Tongue (tissue), 1 donor: ENCODE measurements at regions not wholly inside any gene's neighbourhood (a gene's known extent, or its start where the extent isn't known, plus 50 kb on each side); places are given as distances from the start of the nearest gene placed in this dataset.
"Not testable (repeated sequence)": the region's sequence is repeated elsewhere in the genome, so short reads cannot be mapped to it uniquely, and the experiment has no call there.

Experiments
- DNase-seq: peaks from one replicate; pipeline ENCODE4 v3.0.0-alpha.2; 2015

DNA sequence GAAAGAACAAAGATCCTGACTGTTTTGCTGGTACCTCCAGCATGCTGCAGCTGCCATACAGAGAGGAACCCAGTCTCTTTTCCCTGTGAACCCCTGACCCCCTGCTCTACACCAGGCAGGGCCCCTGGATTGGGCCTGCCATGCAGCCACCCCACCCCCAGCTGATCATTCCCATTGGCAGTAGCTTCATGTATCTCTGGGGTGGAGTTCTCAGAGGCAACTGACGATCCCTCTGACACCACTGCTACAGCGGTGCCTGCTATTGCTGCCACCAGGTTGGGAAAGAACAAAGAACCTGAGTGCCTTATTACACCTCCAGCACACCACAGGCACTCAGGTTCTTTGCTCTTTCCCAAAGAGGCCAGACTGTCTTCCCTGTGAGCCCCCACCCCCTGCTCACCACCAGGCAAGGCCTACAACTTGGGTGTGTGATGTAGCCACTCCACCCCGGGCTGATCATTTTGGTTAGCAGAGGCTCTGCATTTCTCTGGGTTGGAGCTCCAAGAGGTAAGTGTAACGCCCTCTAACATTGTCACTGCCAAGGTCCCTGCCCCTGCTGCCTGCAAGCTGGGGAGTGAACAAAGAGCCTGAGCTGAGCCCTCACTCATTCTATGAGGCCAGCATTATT is 252.4 kb downstream of the SPATA31A6 start:
- not testable (repeated sequence) for DNase-seq

DNA sequence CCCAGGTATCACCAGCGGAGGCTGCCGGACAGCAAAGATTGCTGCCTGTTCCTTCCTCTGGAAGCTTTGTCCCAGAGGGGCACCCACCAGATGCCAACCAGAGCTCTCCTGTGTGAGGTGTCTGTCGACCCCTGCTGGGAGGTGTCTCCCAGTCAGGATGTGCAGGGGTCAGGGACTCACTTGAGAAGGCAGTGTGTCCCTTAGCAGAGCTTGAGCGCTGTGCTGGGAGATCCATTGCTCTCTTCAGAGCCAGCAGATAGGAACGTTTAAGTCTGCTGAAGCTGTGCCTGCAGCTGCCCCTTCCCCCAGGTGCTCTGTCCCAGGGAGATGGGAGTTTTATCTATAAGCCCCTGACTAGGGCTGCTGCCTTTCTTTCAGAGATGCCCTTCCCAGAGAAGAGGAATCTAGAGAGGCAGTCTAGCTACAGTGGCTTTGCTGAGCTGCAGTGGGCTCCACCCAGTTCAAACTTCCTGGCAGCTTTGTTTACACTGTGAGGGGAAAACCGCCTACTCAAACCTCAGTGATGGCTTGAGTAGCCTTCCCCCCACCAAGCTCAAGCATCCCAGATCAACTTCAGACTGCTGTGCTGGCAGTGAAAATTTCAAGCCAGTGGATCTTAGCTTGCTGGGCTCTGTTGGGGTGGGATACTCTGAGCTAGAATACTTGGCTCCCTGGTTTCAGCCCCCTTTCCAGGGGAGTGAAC is 253.7 kb downstream of the SPATA31A6 start:
- DNase-seq: not testable (repeated sequence)

DNA sequence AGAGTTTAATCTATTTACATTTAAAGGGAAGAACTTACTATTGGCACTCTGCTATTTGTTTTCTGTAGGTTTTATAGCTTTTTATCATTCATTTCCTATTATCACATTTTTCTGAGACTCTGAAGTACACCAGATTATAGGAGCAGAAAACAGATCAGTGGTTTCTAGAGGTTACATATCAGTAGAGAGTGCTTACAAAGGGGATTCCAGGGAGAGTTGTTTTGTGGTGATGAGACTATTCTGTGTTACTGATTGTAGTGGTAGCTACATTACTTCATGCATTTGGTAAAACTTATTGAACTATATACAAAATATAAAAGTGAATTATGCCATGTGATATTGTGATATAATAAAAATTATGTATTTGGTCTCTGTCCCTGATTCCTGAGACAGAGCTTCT is 259.2 kb downstream of the SPATA31A6 start:
- DNase-seq: not testable (repeated sequence)

DNA sequence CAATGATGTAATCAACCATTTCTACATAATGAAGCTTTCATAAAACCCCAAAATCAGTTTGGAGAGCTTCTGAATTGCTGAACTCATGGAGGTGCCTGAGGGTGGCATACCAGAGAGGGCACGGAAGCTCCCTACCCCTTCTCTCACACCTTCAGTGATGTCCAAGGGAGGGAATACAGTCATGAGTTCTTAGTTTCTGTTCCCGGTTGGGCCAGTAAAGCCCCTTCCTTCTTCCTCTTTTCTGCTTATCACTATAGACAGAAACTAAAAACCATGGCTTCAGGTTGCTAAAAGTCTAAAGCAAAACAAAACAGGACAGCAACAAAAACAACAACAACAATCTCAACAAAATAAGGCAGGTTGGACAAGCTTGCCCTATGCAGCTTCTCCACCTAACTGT is 260.0 kb downstream of the SPATA31A6 start:
- DNase-seq: not testable (repeated sequence)

DNA sequence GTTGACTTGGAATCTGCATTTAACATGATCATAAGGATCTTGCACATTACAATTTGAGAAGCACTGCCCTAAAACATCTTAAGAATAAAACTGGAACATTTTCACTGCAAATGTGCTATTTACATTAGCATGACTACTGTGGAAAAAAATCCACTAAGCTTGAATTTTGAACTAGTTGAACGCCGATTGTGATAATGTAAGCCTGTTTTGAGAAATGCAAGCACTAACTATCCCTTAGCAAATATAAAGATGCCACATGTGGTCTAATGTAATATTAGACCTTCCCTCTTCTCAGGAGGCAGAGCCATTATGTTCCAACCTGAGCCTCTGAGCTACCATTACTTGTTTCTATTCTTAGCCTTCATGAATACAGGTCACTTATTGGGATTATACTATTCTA is 278.0 kb downstream of the SPATA31A6 start:
- not testable (repeated sequence) for DNase-seq

GRCh38 chr9:42461863-42462262 is 278.4 kb downstream of the SPATA31A6 start:
- DNase-seq: not testable (repeated sequence)

DNA sequence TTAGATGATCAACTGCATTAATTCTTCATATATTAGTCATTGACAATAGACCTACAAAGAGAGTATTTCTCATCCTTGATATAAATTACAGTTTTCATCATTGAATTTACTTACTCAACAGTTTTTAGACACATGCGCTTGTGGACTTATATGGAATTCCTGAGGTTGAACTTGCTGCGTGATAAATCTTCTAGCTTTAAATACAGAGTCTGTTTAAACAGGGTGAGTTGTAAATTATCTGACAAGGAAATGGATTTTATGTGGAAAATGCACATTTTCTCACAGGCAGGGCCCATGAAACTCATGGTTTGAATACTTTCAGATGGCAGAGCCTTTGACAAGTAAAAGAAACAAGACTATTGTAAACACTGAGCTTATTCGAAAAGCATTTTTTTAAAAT is 280.5 kb downstream of the SPATA31A6 start:
- not testable (repeated sequence) for DNase-seq

DNA sequence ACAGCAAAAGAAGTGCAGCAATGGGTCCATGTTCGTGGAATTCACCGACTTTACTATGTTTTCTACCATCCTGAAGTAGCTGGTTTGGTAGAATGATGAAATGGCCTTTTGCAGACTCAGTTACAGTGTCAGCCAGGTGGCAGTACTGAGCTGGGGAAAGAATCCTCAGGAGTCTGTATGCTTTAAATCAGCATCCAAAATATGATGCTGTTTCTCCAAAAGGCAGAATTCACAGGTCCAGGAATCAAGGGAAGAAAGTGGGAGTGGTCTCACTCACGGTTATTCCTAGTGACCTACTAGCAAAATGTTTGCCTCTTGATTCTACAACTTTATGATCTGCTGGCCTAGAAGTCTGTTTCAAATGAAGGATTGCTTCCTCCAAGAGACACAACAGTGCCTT is 287.1 kb downstream of the SPATA31A6 start:
- not testable (repeated sequence) for DNase-seq

GRCh38 chr9:42490989-42491388 is 307.5 kb downstream of the SPATA31A6 start:
- DNase-seq: not testable (repeated sequence)

GRCh38 chr9:42502620-42503264 is 319.3 kb downstream of the SPATA31A6 start:
- not testable (repeated sequence) for DNase-seq

DNA sequence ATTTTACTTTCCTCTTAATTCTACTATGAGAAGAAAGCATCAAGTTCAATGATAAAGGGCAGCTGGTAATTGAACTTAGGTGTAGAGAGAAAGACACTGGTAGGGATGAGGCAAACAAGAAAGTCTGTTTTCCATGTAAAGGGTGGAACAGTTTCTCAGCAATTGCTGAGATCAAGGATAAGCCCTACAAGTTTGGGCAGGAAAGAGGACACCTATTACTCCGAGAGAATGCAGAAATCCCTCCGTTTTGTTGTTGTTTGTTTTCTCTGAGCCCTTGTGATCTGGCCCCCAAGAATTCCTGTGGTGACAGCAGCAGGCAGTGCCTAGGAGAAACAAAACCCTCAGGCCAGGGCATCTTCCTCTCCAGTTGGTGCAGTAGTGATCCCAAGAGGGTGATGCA is 324.7 kb downstream of the SPATA31A6 start:
- DNase-seq: not testable (repeated sequence)

- DNase-seq: not testable (repeated sequence)
These were observed 330.1 kb downstream of the SPATA31A6 start for GRCh38 chr9:42513535-42513934.

DNA sequence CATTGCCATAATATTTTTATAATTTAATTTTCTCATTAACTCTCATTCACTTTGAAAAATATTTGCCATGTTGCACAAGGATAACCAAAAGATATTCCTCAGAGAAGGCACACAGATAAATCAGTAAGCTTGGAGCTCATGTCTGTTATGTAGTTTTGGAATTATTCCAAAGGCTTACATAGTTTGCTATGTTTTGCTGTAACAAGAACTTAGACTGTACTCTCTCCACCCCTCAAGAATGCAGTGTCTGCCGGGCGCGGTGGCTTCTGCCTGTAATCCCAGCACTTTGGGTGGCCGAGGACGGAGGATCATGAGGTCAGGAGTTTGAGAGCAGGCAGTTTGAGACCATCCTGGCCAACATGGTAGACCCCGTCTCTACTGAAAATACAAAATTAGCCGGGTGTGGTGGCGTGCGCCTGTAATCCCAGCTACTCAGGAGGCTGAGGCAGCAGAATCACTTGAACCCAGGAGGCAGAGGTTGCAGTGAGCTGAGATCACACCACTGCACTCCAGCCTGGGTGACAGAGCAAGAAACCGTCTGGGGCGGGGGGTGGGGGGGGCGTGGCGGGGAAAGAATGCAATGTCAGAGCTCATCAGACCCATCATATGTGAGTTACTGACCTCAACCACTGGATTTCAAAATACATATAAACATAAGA is 351.0 kb downstream of the SPATA31A6 start:
- DNase-seq: peak; percentile 54

DNA sequence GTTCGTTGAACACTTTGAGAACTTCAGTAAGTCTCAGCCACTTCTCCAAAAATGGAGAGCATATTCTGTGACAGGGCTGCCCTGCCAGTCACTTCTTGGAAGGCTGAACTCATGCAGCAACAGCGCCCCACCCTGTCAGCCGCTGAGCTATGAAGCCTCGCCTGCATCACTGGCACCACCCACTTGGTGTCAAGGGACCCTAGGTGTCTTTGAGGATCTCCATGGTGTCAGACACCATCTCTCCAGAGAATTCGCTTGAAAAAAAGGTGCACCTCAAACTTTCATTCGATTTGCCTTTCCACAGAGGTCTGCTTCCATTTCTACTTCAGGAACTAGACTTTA is 351.5 kb downstream of the SPATA31A6 start:
- DNase-seq: peak; percentile 5

GRCh38 chr9:42550789-42551357 is 367.4 kb downstream of the SPATA31A6 start:
- DNase-seq: not testable (repeated sequence)

DNA sequence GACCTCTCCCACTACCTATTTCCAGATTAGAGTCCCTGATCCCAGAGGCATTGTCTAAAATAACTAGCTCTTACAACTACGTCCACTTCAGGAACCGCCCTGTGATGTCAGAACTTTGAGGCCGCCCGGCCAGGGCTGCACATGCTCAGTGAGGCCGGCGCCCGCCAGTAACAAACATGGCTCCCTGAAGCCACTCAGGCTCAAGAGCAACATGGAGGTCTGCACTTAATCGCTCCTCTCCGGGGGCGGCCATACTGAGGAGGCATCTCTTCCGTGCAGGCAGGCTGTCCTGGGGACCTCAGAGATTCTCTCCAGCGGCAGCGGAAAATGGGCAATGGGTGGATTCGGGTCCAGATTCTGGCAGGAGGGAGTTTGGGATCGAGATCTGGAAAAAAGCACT is 385.1 kb downstream of the SPATA31A6 start:
- DNase-seq: not testable (repeated sequence)

GRCh38 chr9:42568942-42569556 is 385.6 kb downstream of the SPATA31A6 start:
- DNase-seq: not testable (repeated sequence)

DNA sequence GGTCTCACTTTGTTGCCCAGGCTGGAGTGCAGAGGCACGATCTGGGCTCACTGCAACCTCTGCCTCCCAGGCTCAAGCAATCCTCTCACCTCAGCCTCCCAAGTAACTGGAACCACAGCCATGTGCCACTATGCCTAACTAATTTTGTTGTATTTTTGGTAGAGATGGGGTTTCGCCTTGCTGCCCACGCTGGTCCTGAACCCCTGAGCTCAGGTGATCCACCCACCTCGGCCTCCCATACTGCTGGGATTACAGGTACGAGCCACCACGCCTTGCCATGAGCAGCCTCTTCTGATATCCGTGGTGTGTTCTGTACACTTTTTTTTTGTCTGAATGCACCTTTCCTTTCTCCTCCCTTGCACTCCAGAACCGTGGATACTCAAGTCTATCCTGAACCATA is 394.4 kb downstream of the SPATA31A6 start:
- DNase-seq: not testable (repeated sequence)
